HG02763 (cell line): ENCODE measurements at regions not wholly inside any gene's neighbourhood (a gene's known extent, or its start where the extent isn't known, plus 50 kb on each side); places are given as distances from the start of the nearest gene placed in this dataset.

Experiments
- ATAC-seq: cut with Tn5 transposase; IDR thresholded peaks from one replicate; pipeline ENCODE4 v1.9.1; 2021; ENCODE audit warnings: mild to moderate bottlenecking, moderate library complexity; ENCODE audit not compliant: unreplicated experiment

GRCh38 chr16:63612462-63613227, 1509.2 kb downstream of the CDH11 start:
- ATAC-seq: no peak

GRCh38 chr16:63606778-63607177, 1515.1 kb downstream of the CDH11 start:
- no peak for ATAC-seq

GRCh38 chr16:63602206-63602927, 1519.5 kb downstream of the CDH11 start:
- no peak for ATAC-seq

GRCh38 chr16:63596716-63597115, 1525.1 kb downstream of the CDH11 start:
- ATAC-seq: no peak

DNA sequence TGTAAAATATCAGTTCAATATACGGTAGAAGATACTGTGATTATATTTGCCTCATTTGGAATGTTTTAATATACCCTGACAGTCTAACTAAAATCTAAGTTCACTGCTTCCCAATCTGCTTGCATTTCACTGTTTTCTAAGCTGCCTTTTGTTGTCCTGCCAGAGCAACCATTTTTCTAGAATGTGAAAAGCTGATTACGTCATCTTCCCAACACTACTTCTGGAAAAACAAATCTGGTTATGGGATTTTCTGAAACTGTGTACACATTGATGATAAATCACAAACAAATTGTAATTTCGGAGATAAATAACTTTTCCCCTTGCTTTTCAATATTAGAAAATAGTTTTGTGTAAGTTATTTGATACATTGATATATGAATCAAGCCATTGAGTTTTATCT, 1529.0 kb downstream of the CDH11 start:
- no peak for ATAC-seq

DNA sequence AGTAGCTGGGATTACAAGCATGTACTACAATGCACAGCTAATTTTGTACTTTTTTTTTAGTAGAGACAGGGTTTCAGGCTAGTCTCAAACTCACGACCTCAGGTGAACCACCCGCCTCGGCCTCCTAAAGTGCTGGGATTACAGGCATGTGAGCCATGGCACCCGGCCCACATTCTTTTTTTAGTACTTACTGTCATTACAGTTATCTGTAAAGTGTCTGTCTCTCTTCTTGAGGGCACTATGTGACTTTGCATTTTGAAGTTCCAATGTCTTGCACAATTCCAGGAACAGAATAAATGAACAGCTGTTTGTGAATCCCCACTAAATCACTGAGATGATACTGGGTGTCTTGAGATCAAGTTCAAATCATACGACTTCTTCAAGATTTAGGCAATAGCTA, 1540.3 kb downstream of the CDH11 start:
- ATAC-seq: no peak

DNA sequence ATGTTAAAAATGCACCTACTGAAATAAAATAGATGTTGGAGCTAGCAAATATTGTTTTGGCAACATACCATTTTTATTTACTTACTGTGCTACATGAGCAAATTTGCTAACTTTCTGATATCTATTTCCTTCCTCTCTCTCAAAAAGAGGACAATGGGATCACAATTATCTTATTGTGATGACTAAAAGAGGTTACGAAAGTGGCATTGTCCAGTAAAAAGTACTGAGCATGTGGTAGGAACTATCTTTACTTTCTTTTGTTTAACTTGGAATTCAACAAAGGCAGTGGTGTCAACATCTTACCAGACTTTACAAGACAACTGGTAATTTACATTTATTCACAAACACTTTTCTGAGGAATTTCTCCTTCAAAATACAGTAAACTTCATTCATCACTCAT, 1542.6 kb upstream of the CDH8 start:
- ATAC-seq: no peak

- ATAC-seq: no peak
Measured at GRCh38 chr16:63577891-63578290, 1541.7 kb upstream of the CDH8 start.

DNA sequence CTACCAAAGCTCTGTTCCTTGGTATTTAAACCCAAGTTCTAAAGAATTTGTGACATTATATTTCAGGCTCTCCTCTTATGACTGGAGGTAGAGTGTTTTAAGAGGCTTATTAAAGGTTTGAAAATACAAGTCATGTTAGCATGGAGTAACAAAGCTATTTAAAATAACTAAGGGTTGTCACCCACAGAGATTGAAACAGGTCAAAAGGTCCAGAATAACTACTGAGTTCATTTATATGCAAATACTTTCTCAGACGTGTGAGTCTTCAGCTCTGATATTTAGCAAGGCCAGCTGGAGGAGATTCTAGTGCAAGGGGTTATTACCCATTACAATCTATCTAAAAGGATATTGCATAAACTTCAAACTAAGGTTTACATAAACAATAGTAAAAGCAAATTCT, 1538.8 kb upstream of the CDH8 start:
- no peak for ATAC-seq

DNA sequence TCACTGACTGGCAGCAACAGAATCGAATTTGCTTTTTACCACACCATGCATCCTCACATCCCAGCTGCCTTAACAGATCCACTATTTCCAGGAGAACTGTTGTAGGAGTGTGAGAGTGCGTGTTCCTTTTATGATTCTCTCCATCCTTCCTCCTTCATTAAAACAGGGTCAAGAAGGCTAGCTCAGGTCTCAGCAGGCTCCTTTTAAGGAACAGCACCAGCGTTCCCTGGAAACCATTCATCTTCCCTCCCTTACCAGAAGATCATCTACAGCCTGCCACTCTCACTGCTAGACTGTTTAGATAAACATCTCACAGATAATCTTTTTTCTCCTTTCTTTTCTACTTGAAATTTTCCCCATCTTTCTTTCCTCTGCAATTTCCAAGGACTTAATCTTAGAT, 1531.9 kb upstream of the CDH8 start:
- no peak for ATAC-seq

DNA sequence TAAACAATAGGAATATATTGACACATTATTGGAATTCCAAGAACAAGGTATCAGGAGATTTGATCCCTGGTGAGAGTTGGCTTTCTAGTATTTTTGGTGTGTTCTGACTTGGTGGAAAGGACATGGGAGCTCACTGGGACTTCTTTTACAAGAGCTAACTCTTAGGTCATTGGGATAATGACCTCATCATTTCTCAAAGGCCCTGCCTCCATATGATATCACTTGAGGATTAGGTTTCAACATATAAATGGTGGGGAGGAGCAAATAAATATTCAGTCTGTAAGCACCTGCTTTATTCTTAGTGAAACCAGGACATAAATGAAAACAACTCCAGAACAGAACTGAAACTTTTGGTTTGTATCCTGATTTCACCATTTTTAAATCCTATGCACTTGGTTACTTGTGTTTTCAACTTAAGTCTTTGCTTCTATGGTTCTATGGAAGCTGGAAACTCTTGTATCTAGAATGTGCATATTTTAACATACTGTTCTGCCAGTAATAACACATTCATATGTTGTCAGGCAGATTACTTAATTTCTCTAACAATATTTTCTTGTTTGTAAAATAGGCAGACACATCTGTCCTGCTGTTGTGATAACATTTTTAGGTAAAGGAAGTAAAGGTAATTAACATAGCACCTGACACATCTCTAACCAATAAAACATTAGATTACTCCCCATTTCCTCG, 1527.7 kb upstream of the CDH8 start:
- no peak for ATAC-seq

DNA sequence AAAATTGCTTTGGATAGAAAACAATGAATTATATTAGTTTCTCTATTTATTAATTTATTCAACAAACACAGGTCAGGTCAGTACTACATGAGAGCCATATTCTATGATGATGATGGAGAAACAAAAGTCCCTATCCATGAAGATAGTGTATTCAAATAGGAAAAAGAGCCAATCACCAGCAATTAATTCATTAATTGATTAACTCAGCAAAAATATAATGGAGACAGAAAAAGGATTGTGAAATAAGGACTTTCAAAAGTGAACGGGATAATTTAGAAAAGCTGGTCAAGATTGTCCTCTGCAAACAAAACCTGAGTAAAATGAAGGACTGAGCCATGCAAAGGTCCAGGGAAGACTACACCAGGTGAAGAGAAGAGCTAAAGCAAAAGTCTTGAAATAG, 1517.7 kb upstream of the CDH8 start:
- no peak for ATAC-seq

GRCh38 chr16:63539276-63539675, 1503.0 kb upstream of the CDH8 start:
- no peak for ATAC-seq

DNA sequence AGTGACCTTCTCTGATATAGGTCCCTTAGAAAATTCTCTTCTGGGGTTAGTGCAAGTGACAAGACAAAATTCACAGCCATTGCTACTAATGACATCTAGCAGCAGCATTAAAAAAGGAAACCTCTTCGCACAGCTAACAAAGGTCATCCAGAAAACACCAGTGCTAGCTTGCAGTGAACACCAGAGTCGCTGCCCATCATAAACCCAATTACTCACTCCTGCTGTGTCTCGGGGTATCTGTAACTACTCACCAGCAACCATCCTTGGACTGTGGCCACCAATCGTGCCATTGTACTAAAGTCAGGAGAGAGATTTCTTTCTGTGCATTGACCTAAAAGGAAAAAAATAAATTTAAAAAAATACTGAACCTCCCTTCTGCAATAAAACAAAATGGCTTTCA, 1494.7 kb upstream of the CDH8 start:
- ATAC-seq: no peak

GRCh38 chr16:63530208-63530607, 1494.0 kb upstream of the CDH8 start:
- no peak for ATAC-seq

- ATAC-seq: no peak
Measured at GRCh38 chr16:63527404-63527803, 1491.2 kb upstream of the CDH8 start.

GRCh38 chr16:63516394-63516793, 1480.2 kb upstream of the CDH8 start:
- ATAC-seq: no peak

DNA sequence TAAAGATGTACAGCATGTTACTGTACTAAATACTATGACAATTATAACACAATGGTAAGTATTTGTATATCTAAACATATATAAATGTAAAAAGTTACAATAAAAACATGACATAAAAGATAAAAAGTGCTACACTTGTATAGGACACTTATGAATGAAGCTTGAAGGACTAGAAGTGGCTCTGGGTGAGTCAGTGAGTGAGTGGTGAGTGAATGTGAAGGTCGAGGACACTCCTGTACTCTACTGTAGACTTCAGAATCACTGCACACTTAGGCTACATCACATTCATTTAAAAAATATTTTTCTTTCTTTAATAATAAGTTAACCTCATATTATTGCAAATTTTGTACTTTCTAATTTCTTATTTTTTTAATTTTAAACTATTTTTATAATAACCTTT, 1476.7 kb upstream of the CDH8 start:
- ATAC-seq: no peak

- ATAC-seq: no peak
Measured at GRCh38 chr16:63497408-63497807, 1461.2 kb upstream of the CDH8 start.

- ATAC-seq: no peak
Measured at GRCh38 chr16:63496282-63496681, 1460.0 kb upstream of the CDH8 start.

DNA sequence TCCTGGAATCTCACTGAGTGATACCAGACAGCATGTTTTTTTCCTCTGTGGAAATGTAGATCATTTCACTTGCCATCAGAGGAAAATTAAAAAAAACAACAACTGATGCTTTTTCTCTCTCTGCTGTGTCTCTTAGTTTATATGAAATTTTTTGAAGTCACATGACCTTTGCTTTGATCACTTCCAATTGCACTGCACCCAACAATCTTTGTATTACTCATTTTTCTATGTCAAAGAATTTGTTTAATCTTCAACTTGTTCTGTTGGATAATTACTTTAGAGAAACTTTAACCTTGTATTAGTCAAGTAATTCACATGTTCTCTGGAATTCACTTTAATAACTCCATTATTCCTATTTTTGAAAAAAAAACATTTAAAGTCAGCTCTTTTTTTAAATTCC, 1452.7 kb upstream of the CDH8 start:
- no peak for ATAC-seq

DNA sequence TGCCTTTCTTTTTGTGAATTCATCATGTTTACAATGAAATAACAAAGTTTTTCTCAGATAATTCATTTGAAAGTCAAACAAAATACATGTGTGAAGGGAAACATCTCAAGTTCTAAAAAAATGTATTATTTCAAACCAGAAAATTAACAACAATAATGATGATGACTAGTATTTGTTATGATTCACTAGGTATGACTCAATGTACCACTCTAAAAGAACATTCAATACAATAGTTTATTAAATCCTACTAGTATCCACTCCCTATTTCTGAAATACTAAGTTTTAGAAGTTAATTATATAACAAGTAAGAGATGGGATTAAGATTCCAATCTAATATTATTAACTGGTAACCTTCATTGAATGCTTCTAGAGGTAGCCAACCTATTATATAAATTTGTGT, 1444.8 kb upstream of the CDH8 start:
- no peak for ATAC-seq
